Thyroid gland (tissue), 4 donors: ENCODE measurements at regions not wholly inside any gene's neighbourhood (a gene's known extent, or its start where the extent isn't known, plus 50 kb on each side); places are given as distances from the start of the nearest gene placed in this dataset.

ENCODE experiments used
- CTCF ChIP-seq, 6 experiments: fragments of 200-600 bp in 3 of 6; fragments of 450-650 bp in 3 of 6; sonication (generic) in 3 of 6; IDR thresholded peaks; one replicate each; pipeline ENCODE4 v1.5.1; 2016 to 2019; ENCODE audit warnings: antibody characterized with exemption in 6 of 6, mild to moderate bottlenecking in 2 of 6, inconsistent platforms in 1 of 6, moderate library complexity in 1 of 6
- POLR2A ChIP-seq, 2 donors: fragments of 450-650 bp; IDR thresholded peaks; one replicate each; pipeline ENCODE4 v1.6.1; 2017; ENCODE audit warnings: antibody characterized with exemption in 2 of 2, mild to moderate bottlenecking in 2 of 2, moderate library complexity in 1 of 2

GRCh38 chr5:160486573-160486972 is 64.9 kb downstream of the PTTG1 start:
- TF ChIP-seq CTCF (IDR thresholded peaks at IDR 0.05) (no peak), POLR2A (IDR thresholded peaks at IDR 0.05) (no peak)
